ENCODE measurements at regions not wholly inside any gene's neighbourhood (a gene's known extent, or its start where the extent isn't known, plus 50 kb on each side); places are given as distances from the start of the nearest gene placed in this dataset.

DNA sequence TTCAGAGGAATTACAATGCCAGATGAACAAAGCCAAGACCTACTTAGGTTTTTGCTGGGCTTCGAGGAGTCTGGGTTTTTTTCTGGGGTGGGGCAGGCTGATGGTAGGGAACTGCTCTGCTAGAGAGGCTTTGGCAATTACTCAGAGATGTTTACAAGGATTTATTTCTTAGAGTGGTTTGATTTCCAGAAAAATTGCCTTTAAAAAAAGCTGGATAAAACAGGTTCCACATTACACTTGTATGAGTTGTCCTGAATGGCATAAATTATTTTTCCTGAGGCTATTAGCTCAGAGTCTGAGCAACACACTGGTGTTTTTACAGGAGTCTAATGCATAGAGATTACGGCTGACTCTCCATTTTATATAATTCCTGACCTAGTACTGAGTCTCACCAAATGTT, 118.5 kb upstream of the FRMD6 start:
- H3K4me3 Mint-ChIP-seq, result no peak overlapping the region
- no peaks in the 10 kb centered on the region for H3K36me3 Mint-ChIP-seq (ENCODE audit: low read depth)
- no peaks in the 10 kb centered on the region for H3K9me3 Mint-ChIP-seq
- H3K27ac Mint-ChIP-seq, result no peak overlapping the region
- H3K4me1 Mint-ChIP-seq (ENCODE audit: low read depth), result no peaks in the 10 kb centered on the region
- peaks cover 6% of the 10 kb centered on the region for H3K27me3 Mint-ChIP-seq

DNA sequence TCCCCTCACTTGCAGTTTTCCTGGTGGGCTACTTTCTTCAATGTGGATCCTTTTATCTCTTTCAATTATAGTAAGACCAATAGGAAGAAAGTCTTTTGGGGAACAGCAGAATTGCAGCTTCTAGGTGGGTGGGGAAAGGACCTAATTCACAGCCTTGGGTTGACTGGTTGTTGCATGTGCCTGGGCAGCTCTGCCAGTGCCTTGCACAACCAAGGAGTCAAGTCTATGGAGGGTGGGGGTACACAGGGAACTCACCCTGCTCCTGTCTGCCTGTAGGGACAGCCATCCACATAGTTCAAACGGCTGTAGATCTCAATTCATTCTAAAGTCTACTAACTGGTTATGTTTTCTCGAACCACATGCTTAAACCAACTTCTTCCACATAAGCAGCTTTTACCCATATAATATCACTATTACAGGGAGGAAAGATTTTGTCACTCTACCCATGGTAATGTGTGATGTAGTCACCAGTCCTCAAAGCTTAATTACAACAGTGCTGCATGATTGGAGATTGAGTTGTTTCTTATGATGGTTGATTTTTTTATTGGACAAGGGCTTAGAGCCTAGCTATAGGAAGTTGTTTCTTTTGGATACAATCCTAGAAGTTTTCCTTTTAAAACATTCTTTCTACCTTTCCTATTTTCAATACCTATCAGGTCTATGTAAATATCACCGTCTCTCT, 117.7 kb upstream of the FRMD6 start:
- H3K27ac Mint-ChIP-seq, result no peak overlapping the region
- no peaks in the 10 kb centered on the region for H3K36me3 Mint-ChIP-seq (ENCODE audit: low read depth)
- H3K27me3 Mint-ChIP-seq, result no peaks in the 10 kb centered on the region
- H3K4me3 Mint-ChIP-seq, result no peak overlapping the region
- H3K9me3 Mint-ChIP-seq, result no peaks in the 10 kb centered on the region
- H3K4me1 Mint-ChIP-seq (ENCODE audit: low read depth), result no peaks in the 10 kb centered on the region

DNA sequence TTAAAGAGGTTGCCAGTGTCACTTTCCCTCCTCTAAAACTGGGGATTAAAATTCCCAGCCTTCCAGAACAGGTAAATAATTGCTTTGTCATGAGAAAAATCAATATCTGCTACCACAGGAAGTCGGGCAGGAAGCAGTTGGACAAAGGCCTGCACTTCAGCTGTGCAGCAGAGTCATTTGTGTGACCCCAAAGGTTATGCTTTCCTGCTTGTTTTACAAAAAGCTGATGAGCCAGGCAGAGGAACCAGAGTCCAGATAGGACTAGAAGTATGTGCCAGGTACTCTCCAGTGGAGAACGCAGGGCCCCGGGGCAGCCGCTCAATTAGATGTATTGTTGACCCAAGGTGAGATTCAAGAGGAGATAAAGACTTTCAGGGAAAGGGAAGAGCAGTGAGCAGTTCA, 117.1 kb upstream of the FRMD6 start:
- no peaks in the 10 kb centered on the region for H3K27me3 Mint-ChIP-seq
- no peak overlapping the region for H3K4me3 Mint-ChIP-seq
- no peaks in the 10 kb centered on the region for H3K4me1 Mint-ChIP-seq (ENCODE audit: low read depth)
- no peaks in the 10 kb centered on the region for H3K36me3 Mint-ChIP-seq (ENCODE audit: low read depth)
- H3K27ac Mint-ChIP-seq, result no peak overlapping the region
- H3K9me3 Mint-ChIP-seq, result no peaks in the 10 kb centered on the region

DNA sequence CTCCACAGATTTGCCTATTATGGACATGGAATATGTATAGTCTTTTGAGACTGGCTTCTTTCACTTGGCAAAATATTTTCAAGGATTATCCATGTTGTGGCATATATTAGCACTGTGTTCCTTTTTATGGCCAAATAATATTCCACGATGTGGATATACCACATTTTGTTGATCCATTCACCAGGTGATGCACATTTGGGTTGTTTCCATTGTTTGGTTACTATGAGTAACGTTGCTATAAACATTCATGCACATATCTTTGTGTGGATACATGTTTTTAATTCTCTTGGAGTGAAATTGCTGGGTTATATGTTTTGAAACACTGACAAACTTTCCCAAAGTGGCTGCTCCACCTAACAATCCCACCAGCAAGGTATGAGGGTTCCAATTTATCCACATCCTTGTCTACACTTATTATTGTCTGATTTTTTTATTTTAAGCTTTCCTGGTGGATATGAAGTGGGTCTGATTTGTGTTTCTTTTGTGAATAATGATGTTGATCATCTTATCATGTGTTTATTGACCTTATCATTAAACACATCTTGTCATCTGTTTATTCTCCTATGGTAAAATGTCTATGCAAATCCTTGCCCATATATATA, 116.2 kb upstream of the FRMD6 start:
- Mint-ChIP-seq H3K4me1 (ENCODE audit: low read depth) (no peaks in the 10 kb centered on the region), H3K9me3 (no peaks in the 10 kb centered on the region), H3K36me3 (ENCODE audit: low read depth) (no peaks in the 10 kb centered on the region), H3K27ac (no peak overlapping the region), H3K4me3 (no peak overlapping the region), H3K27me3 (no peaks in the 10 kb centered on the region)

DNA sequence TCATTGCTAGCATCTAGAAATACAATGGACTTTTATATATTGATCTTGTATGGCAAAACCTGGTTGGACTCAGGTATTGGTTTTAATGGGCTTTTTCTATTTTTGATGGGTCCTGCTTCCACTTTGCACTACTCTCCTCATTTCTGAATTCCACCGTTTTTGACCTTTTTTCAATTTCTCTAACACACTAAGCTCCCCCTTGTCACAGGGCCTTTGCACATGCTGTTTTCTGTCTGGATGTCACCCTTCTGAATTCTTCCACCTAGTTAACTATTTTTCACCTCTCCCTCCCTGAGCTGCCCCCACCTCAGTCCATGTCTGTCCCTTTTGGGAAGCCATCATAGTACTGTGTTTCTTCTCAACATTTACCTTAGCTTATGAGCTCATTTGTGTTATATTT, 112.7 kb upstream of the FRMD6 start:
- no peaks in the 10 kb centered on the region for H3K4me1 Mint-ChIP-seq (ENCODE audit: low read depth)
- H3K36me3 Mint-ChIP-seq (ENCODE audit: low read depth), result no peaks in the 10 kb centered on the region
- no peak overlapping the region for H3K27ac Mint-ChIP-seq
- H3K27me3 Mint-ChIP-seq, result peaks cover 6% of the 10 kb centered on the region
- H3K4me3 Mint-ChIP-seq, result no peak overlapping the region
- H3K9me3 Mint-ChIP-seq, result no peaks in the 10 kb centered on the region

DNA sequence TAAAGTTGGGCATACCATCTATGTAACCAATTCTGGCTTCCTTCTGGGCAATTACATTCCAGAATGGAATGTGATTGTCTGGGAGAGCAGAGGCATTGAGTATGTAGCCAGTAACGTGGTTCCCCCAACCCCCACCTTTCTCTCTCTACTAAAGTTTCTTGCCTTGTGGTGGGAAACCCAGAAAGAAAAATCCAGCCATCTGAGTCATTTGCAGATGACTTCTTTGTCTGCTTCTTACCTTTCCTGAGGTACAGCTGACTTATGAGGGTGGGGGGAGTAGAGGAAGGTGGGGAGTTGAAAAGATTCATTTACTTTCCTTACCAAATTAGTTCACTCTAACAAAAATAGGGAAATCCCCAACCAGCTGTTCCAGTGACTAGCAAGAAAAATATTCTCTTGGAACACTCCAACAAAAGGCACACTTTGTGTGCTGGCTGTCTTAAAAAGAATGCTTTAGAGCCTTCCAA, 112.1 kb upstream of the FRMD6 start:
- H3K27me3 Mint-ChIP-seq, result peaks cover 6% of the 10 kb centered on the region
- H3K27ac Mint-ChIP-seq, result no peak overlapping the region
- H3K4me1 Mint-ChIP-seq (ENCODE audit: low read depth), result no peaks in the 10 kb centered on the region
- H3K9me3 Mint-ChIP-seq, result no peaks in the 10 kb centered on the region
- no peaks in the 10 kb centered on the region for H3K36me3 Mint-ChIP-seq (ENCODE audit: low read depth)
- H3K4me3 Mint-ChIP-seq, result no peak overlapping the region

DNA sequence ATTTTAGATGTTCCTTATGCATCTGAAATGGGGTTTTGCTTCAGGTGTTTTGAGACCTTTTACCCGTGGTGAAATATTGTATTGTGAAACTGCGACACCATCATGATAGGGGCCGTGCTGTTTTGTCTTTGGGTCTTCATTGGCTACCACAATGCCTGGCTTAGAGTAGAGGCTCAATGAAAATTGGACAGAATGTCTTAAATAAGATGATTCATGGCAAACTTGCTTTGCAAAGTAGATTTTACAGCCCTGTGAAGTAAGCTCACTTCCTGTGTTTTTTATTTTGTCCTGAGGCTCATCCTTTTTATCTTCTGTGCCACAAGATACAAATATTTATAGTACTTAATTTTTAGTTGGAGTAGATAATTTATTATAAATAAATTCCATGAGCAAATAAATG, 111.3 kb upstream of the FRMD6 start:
- Mint-ChIP-seq H3K4me1 (ENCODE audit: low read depth) (no peaks in the 10 kb centered on the region), H3K36me3 (ENCODE audit: low read depth) (no peaks in the 10 kb centered on the region), H3K27ac (no peak overlapping the region), H3K9me3 (no peaks in the 10 kb centered on the region), H3K4me3 (no peak overlapping the region), H3K27me3 (peaks cover 10% of the 10 kb centered on the region)

DNA sequence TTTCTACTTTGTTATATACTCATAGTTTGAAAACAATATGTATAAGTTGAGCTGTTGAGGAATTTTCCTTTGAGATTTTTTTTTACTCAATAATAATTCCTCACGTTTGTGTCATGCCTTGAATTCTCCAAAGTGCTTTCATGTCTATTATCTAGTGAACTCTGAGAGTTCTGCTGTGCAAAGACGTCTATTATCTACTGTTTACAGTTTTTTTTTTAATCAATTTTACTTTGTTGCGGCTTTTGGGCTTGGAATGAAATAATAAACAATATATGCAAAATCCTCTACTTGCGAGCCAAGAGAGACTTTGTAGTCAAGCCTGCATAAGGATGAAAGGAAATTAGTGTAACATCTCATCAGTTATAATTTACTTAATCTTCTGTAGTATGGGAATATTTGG, 107.2 kb upstream of the FRMD6 start:
- H3K27ac Mint-ChIP-seq, result no peak overlapping the region
- peaks cover 21% of the 10 kb centered on the region for H3K27me3 Mint-ChIP-seq
- no peaks in the 10 kb centered on the region for H3K9me3 Mint-ChIP-seq
- H3K36me3 Mint-ChIP-seq (ENCODE audit: low read depth), result no peaks in the 10 kb centered on the region
- H3K4me1 Mint-ChIP-seq (ENCODE audit: low read depth), result no peaks in the 10 kb centered on the region
- no peak overlapping the region for H3K4me3 Mint-ChIP-seq

DNA sequence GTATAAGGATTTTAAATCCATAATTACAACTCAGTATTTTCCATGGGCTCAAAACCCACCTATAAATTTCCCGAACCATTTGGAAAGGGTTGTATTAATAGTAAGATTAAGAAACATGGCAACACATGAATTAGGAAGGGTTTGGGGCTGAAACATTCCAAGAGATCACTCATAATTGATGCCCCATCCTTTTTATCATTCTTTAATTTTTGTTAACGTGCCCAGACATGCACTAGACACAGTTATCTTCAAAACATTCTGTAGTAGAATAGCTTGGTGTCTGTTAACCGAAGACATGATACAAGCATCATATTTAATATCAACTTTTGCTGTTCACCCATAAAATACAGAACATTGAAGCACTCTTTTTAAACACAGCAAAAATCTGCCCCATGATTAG, 106.8 kb upstream of the FRMD6 start:
- Mint-ChIP-seq H3K36me3 (ENCODE audit: low read depth) (no peaks in the 10 kb centered on the region), H3K27me3 (peaks cover 21% of the 10 kb centered on the region), H3K4me3 (no peak overlapping the region), H3K4me1 (ENCODE audit: low read depth) (no peaks in the 10 kb centered on the region), H3K27ac (no peak overlapping the region), H3K9me3 (no peaks in the 10 kb centered on the region)

DNA sequence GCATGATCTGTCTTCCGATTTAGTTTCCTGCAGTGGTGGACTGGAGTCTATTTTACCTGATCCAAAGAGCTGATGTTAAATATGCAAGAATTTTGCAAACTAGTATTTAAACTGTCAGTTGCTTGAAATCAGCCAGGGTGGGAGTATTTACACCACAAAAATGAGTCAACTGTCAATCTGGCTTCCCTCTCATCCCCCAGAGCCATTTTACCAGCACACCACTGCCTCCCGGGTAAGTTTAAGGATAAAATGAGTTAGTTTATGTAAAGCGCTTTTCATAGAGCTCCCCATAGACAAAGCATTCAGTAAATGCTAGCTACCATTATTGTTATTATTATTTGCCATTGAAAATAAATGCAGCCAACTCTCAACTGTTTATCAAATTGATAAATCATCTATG, 106.3 kb upstream of the FRMD6 start:
- Mint-ChIP-seq H3K27ac (no peak overlapping the region), H3K36me3 (ENCODE audit: low read depth) (no peaks in the 10 kb centered on the region), H3K4me1 (ENCODE audit: low read depth) (no peaks in the 10 kb centered on the region), H3K27me3 (peaks cover 21% of the 10 kb centered on the region), H3K9me3 (no peaks in the 10 kb centered on the region), H3K4me3 (no peak overlapping the region)

DNA sequence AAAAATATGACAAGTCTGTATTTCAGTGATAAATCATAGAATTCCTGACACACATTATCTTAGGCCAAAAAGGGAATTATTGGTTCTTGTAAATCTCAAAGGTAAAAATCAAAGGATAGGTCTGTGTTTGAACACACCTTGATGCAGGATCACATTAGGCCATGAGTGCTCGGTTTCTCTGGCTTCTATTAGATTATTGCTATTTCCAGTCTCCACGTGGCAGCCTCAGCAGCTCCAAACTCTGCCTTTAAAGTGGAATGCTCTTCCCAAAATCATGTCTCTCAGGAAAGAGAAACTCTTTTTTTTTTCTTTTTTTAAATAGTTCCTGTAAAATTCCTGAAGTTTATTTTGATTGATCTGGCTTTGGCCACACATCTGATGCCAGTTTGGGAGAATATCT, 105.6 kb upstream of the FRMD6 start:
- Mint-ChIP-seq H3K9me3 (no peaks in the 10 kb centered on the region), H3K36me3 (ENCODE audit: low read depth) (no peaks in the 10 kb centered on the region), H3K4me1 (ENCODE audit: low read depth) (no peaks in the 10 kb centered on the region), H3K4me3 (no peak overlapping the region), H3K27ac (no peak overlapping the region), H3K27me3 (peaks cover 25% of the 10 kb centered on the region)

DNA sequence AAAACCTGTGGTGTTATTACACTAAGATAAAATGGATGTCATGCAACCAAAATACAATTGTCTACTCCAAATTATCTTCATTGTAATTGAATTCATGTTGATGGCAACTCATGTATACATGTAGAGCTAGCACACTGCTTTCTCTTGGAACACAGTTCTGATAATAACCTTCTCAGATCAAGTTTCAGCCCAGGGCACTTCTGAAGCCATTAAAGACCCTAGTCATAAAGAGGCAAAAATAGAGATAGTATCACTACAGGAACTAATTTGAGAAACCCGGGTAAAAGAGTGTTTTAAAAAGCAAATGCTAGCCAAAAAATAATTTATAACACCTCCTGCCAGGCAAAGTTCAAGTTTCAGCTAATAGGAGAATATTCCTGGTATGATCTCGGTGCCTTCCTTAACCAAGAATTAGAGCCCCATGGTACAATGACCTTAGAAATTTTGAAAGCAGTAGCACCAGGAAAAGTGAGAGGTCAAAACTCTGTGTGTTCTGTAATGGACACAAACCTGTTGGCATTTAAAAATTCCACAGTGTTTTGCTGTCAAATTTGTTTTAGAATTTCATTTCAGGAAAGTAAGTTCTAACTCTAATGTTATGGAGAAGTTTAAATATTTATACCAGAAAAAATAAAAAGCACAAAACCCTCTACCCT, 105.0 kb upstream of the FRMD6 start:
- H3K4me1 Mint-ChIP-seq (ENCODE audit: low read depth), result no peaks in the 10 kb centered on the region
- H3K36me3 Mint-ChIP-seq (ENCODE audit: low read depth), result no peaks in the 10 kb centered on the region
- peaks cover 25% of the 10 kb centered on the region for H3K27me3 Mint-ChIP-seq
- H3K9me3 Mint-ChIP-seq, result no peaks in the 10 kb centered on the region
- H3K4me3 Mint-ChIP-seq, result no peak overlapping the region
- H3K27ac Mint-ChIP-seq, result no peak overlapping the region

DNA sequence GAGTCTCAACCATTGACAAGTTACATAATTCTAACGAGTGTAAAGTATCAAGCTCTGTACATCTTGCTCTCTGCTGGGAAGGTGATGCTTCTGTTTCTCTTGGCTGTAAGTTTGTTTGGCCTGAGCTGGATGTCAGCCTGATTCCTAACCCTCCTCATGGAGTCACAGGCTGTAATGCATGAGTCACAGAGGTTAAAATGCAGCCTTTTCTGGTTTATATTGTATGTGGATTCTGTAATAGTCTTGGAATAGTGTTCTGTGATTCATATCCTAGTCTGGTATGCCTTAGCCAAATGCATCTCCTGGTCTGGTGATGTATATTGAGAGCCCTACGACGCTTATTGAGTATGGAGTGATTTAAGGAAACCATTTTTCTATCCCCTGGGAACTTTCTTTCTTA, 104.5 kb upstream of the FRMD6 start:
- Mint-ChIP-seq H3K4me1 (ENCODE audit: low read depth) (no peaks in the 10 kb centered on the region), H3K36me3 (ENCODE audit: low read depth) (no peaks in the 10 kb centered on the region), H3K9me3 (no peaks in the 10 kb centered on the region), H3K27ac (no peak overlapping the region), H3K27me3 (peaks cover 25% of the 10 kb centered on the region), H3K4me3 (no peak overlapping the region)

DNA sequence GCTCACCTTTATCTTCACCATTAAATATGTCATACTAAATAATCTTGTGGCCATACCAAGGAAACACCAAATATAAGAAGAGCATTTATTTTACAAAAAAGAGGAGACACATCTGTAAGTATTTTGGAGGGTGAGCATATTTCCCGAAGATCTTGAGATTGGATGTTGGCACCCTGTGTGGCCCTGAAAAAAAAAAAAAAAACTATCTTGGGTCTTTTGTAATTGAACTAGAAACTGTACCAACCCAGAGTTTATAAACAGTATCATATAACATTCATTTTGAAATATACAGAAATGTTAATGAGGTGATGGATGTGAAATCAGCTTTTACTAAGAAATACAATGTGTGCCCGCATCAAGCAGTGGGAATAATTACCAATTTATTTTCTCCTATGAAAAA, 104.0 kb upstream of the FRMD6 start:
- Mint-ChIP-seq H3K9me3 (no peaks in the 10 kb centered on the region), H3K4me3 (no peak overlapping the region), H3K27me3 (peaks cover 26% of the 10 kb centered on the region), H3K27ac (no peak overlapping the region), H3K36me3 (ENCODE audit: low read depth) (no peaks in the 10 kb centered on the region), H3K4me1 (ENCODE audit: low read depth) (no peaks in the 10 kb centered on the region)

DNA sequence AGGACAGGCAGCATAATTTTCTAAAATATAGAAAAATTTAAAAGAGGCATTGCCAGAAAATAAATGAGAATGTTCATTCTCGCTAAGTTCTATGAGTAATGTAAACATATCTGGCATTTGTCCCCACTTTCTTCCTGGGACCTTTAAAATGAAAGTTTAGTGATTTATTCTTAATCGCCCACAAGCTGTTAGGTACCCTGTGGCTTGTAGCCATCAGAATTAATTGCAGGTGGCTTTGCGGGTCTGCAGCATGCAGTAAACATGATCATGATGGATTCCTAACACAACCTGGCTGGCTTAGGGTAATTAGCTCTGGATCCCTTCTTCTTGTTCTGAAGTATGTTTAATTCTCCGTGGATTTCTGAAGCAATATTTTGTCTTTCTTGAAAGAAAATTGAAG, 103.5 kb upstream of the FRMD6 start:
- no peaks in the 10 kb centered on the region for H3K4me1 Mint-ChIP-seq (ENCODE audit: low read depth)
- no peaks in the 10 kb centered on the region for H3K9me3 Mint-ChIP-seq
- no peak overlapping the region for H3K4me3 Mint-ChIP-seq
- H3K27me3 Mint-ChIP-seq, result peaks cover 29% of the 10 kb centered on the region
- no peaks in the 10 kb centered on the region for H3K36me3 Mint-ChIP-seq (ENCODE audit: low read depth)
- H3K27ac Mint-ChIP-seq, result no peak overlapping the region

DNA sequence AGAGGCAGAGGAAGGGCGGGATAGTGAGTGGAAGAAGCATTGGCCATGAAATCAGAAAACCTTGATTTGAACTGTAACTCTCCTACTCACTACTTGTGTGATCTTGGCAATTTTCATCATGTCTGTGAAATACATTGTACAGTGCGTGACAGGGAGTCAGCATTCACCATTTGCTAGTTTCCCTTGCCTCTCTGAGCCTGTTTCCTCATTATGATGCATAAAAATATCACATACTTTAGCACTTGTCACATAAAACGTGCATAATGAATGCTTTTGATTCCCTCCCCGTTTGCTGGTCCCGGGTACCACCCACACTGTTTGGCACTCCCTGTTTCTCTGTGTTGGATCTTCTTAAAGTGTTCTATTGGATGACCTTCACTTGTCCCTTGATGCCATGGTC, 101.1 kb upstream of the FRMD6 start:
- Mint-ChIP-seq H3K36me3 (ENCODE audit: low read depth) (no peaks in the 10 kb centered on the region), H3K9me3 (no peaks in the 10 kb centered on the region), H3K4me1 (ENCODE audit: low read depth) (no peaks in the 10 kb centered on the region), H3K27me3 (peaks cover 16% of the 10 kb centered on the region), H3K4me3 (no peak overlapping the region), H3K27ac (no peak overlapping the region)

All from stimulated activated naive CD8-positive, alpha-beta T cell treated with anti-CD3 and anti-CD28 coated beads, Interleukin-15, Interleukin-2, amounts not matched to agents 100 ng/mL and 50 ng/mL, for 24 hours (primary cell).